ENCODE measurements at regions not wholly inside any gene's neighbourhood (a gene's known extent, or its start where the extent isn't known, plus 50 kb on each side); places are given as distances from the start of the nearest gene placed in this dataset.

GRCh38 chr17:55654821-55655220 is 67.8 kb downstream of the TMEM100 start (continued):
- TF ChIP-seq KDM4A (IDR thresholded peaks at IDR 0.05; ENCODE audit: low read depth, low read length, severe bottlenecking) = no peak
- TF ChIP-seq, protein P1, sequence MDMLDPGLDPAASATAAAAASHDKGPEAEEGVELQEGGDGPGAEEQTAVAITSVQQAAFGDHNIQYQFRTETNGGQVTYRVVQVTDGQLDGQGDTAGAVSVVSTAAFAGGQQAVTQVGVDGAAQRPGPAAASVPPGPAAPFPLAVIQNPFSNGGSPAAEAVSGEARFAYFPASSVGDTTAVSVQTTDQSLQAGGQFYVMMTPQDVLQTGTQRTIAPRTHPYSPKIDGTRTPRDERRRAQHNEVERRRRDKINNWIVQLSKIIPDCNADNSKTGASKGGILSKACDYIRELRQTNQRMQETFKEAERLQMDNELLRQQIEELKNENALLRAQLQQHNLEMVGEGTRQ (IDR thresholded peaks at IDR 0.05; ENCODE audit: low read length) = no peak
- TF ChIP-seq RAD21 (IDR thresholded peaks at IDR 0.05 in 1 of 2, conservative IDR thresholded peaks at IDR 0.05 in 1 of 2; ENCODE audit: low read depth in 2 of 2, low read length in 2 of 2) = no peak
- TF ChIP-seq SP2 (IDR thresholded peaks at IDR 0.05; ENCODE audit: low read length) = no peak

Data from H1 (cell line).